Neural cell (in vitro differentiated cells): ENCODE measurements at regions not wholly inside any gene's neighbourhood (a gene's known extent, or its start where the extent isn't known, plus 50 kb on each side); places are given as distances from the start of the nearest gene placed in this dataset.

Experiments
- H2AFZ ChIP-seq: fragments of 200-600, 300-800 bp; sonication (generic), shearing (Covaris generic); 2 replicates; pipeline ENCODE4 v1.6.0; 2014; ENCODE audit warnings: low read depth, mild to moderate bottlenecking, antibody characterized with exemption, low read length, moderate library complexity
- H3F3A ChIP-seq: fragments of 200-600 bp; shearing (Covaris generic); 2 replicates; pipeline ENCODE4 v1.6.1; 2016; ENCODE audit warnings: mild to moderate bottlenecking, moderate library complexity, mixed read lengths, antibody characterized with exemption, low read length; ENCODE audit not compliant: insufficient read depth, poor library complexity, severe bottlenecking
- H3K27ac ChIP-seq: fragments of 200-600, 300-800 bp; sonication (generic), shearing (Covaris generic); 2 replicates; pipeline ENCODE4 v1.5.1; 2014; ENCODE audit warnings: mild to moderate bottlenecking, low read length, moderate library complexity
- H3K27me3 ChIP-seq: fragments of 300-800, 200-600 bp; sonication (generic), shearing (Covaris generic); 2 replicates; pipeline ENCODE4 v1.6.0; 2014; ENCODE audit warnings: mild to moderate bottlenecking, low read depth, low read length, moderate library complexity; ENCODE audit not compliant: insufficient read depth
- H3K36me3 ChIP-seq: fragments of 300-800, 200-600 bp; sonication (generic), shearing (Covaris generic); 2 replicates; pipeline ENCODE4 v1.5.1; 2014; ENCODE audit warnings: mild to moderate bottlenecking, antibody characterized with exemption, low read length, moderate library complexity; ENCODE audit not compliant: insufficient read depth
- H3K4me2 ChIP-seq: fragments of 300-800, 200-600 bp; sonication (generic), shearing (Covaris generic); 2 replicates; pipeline ENCODE4 v1.6.0; 2014; ENCODE audit warnings: mild to moderate bottlenecking, low read length
- H3K4me3 ChIP-seq: fragments of 300-800, 200-600 bp; sonication (generic), shearing (Covaris generic); 2 replicates; pipeline ENCODE4 v1.5.1; 2014; ENCODE audit warnings: mild to moderate bottlenecking, low read length, moderate library complexity
- H3K79me2 ChIP-seq: fragments of 200-600 bp; shearing (Covaris generic); replicated peaks from 2 replicates; pipeline ENCODE4 v1.6.0; 2014; ENCODE audit warnings: mild to moderate bottlenecking, low read length, moderate library complexity; ENCODE audit not compliant: insufficient read depth
- H3K9ac ChIP-seq: fragments of 300-800, 200-600 bp; sonication (generic), shearing (Covaris generic); 2 replicates; pipeline ENCODE4 v1.6.1; 2016; ENCODE audit warnings: mild to moderate bottlenecking, low read length, mixed read lengths
- H3K9me2 ChIP-seq: fragments of 200-600 bp; shearing (Covaris generic); 2 replicates; pipeline ENCODE4 v1.6.1; 2016; ENCODE audit warnings: mild to moderate bottlenecking, low read length, mixed read lengths; ENCODE audit not compliant: insufficient read depth
- H3K9me3 ChIP-seq: fragments of 200-600, 300-800 bp; sonication (generic), shearing (Covaris generic); 2 replicates; pipeline ENCODE4 v1.6.1; 2016; ENCODE audit warnings: mild to moderate bottlenecking, mixed run types, low read length, moderate library complexity, mixed read lengths
- H4K20me1 ChIP-seq: fragments of 200-600 bp; shearing (Covaris generic); 2 replicates; pipeline ENCODE4 v1.6.1; 2016; ENCODE audit warnings: mild to moderate bottlenecking, mixed run types; ENCODE audit not compliant: insufficient read depth
- EP300 ChIP-seq: fragments of 450-650 bp; conservative IDR thresholded peaks from 2 replicates; pipeline ENCODE4 v1.6.1; 2014; ENCODE audit warnings: antibody characterized with exemption, mild to moderate bottlenecking, moderate library complexity; ENCODE audit not compliant: poor library complexity, severe bottlenecking
- EZH2 ChIP-seq: fragments of 200-600, 300-800 bp; shearing (Covaris generic), sonication (generic); IDR thresholded peaks from 2 replicates; pipeline ENCODE4 v1.6.1; 2014; ENCODE audit warnings: antibody characterized with exemption, low read length, borderline replicate concordance, mild to moderate bottlenecking; ENCODE audit not compliant: insufficient read depth, poor library complexity, severe bottlenecking
- MXI1 ChIP-seq: fragments of 450-650 bp; conservative IDR thresholded peaks from 2 replicates; pipeline ENCODE4 v1.6.1; 2014; ENCODE audit warnings: antibody characterized with exemption, mild to moderate bottlenecking; ENCODE audit not compliant: poor library complexity, severe bottlenecking
- POLR2AphosphoS5 ChIP-seq: IDR thresholded peaks from 2 replicates; pipeline ENCODE4 v1.6.1; 2012
- RAD21 ChIP-seq: fragments of 450-650 bp; conservative IDR thresholded peaks from 2 replicates; pipeline ENCODE4 v1.6.1; 2014; ENCODE audit warnings: antibody characterized with exemption, mild to moderate bottlenecking, moderate library complexity
- SMC3 ChIP-seq: fragments of 450-650 bp; conservative IDR thresholded peaks from 2 replicates; pipeline ENCODE4 v1.6.1; 2014; ENCODE audit warnings: antibody characterized with exemption, mild to moderate bottlenecking, moderate library complexity; ENCODE audit not compliant: poor library complexity
- TAF1 ChIP-seq: IDR thresholded peaks from 2 replicates; pipeline ENCODE4 v1.6.1; 2012; ENCODE audit warnings: low read depth
- TF ChIP-seq, protein P1 (sequence below): fragments of 450-650 bp; IDR thresholded peaks from 2 replicates; pipeline ENCODE4 v1.5.1; 2014; ENCODE audit warnings: antibody characterized with exemption, mild to moderate bottlenecking, moderate library complexity; ENCODE audit not compliant: poor library complexity, severe bottlenecking
- TF ChIP-seq, protein P2 (sequence below): IDR thresholded peaks from 2 replicates; pipeline ENCODE4 v1.6.1; 2012; ENCODE audit warnings: borderline replicate concordance

DNA sequence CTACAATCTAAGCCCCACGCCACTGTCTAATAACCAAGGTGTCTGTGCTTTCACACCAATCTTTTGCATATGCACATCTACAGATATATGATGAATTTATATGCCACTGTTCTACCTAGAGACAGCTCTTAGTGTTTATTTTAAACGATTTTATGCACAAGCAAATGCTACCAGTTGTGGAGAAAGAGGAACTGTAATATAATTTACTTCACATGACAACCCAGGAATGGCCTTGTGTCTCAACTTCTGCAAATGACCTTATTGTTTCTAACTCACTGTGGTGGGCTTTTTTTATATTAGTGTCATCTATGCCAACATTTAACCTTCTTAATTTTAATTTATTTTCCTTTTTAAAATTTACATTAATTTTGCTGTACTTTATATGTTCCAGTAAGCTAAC is 531.1 kb upstream of the TLE4 start:
- H3K9me2 ChIP-seq: no peaks in the 10 kb centered on the region
- no peak overlapping the region for H2AFZ ChIP-seq
- no peak overlapping the region for H3K4me2 ChIP-seq
- H3K4me3 ChIP-seq: no peak overlapping the region
- no peaks in the 10 kb centered on the region for H3K79me2 ChIP-seq
- H4K20me1 ChIP-seq: no peaks in the 10 kb centered on the region
- H3K27ac ChIP-seq: no peak overlapping the region
- H3F3A ChIP-seq: peaks cover 10% of the 10 kb centered on the region
- no peaks in the 10 kb centered on the region for H3K9me3 ChIP-seq
- no peaks in the 10 kb centered on the region for H3K36me3 ChIP-seq
- no peaks in the 10 kb centered on the region for H3K27me3 ChIP-seq
- no peak overlapping the region for H3K9ac ChIP-seq
- no peak for TF ChIP-seq EP300
- TF ChIP-seq, protein P1, sequence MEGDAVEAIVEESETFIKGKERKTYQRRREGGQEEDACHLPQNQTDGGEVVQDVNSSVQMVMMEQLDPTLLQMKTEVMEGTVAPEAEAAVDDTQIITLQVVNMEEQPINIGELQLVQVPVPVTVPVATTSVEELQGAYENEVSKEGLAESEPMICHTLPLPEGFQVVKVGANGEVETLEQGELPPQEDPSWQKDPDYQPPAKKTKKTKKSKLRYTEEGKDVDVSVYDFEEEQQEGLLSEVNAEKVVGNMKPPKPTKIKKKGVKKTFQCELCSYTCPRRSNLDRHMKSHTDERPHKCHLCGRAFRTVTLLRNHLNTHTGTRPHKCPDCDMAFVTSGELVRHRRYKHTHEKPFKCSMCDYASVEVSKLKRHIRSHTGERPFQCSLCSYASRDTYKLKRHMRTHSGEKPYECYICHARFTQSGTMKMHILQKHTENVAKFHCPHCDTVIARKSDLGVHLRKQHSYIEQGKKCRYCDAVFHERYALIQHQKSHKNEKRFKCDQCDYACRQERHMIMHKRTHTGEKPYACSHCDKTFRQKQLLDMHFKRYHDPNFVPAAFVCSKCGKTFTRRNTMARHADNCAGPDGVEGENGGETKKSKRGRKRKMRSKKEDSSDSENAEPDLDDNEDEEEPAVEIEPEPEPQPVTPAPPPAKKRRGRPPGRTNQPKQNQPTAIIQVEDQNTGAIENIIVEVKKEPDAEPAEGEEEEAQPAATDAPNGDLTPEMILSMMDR: no peak

DNA sequence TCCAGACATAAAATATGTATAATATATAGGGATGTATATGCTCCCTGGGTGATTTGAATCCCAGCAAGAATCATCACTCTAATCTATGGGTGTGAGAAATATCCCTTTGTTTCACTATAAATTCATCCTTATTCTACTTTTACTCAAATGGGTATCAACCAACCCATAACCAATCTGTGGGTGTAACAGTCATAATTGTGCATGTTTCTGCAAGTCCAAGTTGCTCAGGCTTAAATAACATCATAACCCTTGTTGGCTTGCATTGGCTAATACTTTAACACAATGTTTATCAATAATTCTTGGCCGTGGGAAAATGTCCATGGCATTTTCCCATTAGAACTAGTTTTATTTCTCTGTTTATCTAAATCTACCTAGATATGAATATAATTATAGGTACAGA is 530.5 kb upstream of the TLE4 start:
- Histone ChIP-seq H3K27ac (no peak overlapping the region), H3K36me3 (no peaks in the 10 kb centered on the region), H2AFZ (no peak overlapping the region), H4K20me1 (no peaks in the 10 kb centered on the region), H3K27me3 (no peaks in the 10 kb centered on the region), H3K9ac (no peak overlapping the region), H3F3A (peaks cover 10% of the 10 kb centered on the region), H3K9me3 (no peaks in the 10 kb centered on the region), H3K9me2 (no peaks in the 10 kb centered on the region), H3K4me3 (no peak overlapping the region), H3K4me2 (no peak overlapping the region), H3K79me2 (no peaks in the 10 kb centered on the region)
- TF ChIP-seq TAF1 (no peak), EZH2 (no peak), RAD21 (no peak), SMC3 (no peak), EP300 (no peak), MXI1 (no peak), POLR2AphosphoS5 (no peak)
- TF ChIP-seq, protein P1: no peak
- TF ChIP-seq, protein P2, sequence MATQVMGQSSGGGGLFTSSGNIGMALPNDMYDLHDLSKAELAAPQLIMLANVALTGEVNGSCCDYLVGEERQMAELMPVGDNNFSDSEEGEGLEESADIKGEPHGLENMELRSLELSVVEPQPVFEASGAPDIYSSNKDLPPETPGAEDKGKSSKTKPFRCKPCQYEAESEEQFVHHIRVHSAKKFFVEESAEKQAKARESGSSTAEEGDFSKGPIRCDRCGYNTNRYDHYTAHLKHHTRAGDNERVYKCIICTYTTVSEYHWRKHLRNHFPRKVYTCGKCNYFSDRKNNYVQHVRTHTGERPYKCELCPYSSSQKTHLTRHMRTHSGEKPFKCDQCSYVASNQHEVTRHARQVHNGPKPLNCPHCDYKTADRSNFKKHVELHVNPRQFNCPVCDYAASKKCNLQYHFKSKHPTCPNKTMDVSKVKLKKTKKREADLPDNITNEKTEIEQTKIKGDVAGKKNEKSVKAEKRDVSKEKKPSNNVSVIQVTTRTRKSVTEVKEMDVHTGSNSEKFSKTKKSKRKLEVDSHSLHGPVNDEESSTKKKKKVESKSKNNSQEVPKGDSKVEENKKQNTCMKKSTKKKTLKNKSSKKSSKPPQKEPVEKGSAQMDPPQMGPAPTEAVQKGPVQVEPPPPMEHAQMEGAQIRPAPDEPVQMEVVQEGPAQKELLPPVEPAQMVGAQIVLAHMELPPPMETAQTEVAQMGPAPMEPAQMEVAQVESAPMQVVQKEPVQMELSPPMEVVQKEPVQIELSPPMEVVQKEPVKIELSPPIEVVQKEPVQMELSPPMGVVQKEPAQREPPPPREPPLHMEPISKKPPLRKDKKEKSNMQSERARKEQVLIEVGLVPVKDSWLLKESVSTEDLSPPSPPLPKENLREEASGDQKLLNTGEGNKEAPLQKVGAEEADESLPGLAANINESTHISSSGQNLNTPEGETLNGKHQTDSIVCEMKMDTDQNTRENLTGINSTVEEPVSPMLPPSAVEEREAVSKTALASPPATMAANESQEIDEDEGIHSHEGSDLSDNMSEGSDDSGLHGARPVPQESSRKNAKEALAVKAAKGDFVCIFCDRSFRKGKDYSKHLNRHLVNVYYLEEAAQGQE: no peak
